Left lung (tissue), 4 donors: ENCODE measurements at regions not wholly inside any gene's neighbourhood (a gene's known extent, or its start where the extent isn't known, plus 50 kb on each side); places are given as distances from the start of the nearest gene placed in this dataset.
A peak's percentile ranks its signal among the peaks of the same experiment; 100 is the strongest.

Experiments used
- ATAC-seq: fragments of 200-7000 bp; cut with Tn5 transposase; one replicate; pipeline ENCODE4 v1.9.1; 2020; ENCODE audit warnings: moderate library complexity
- DNase-seq, 4 donors: peaks; one replicate each; pipeline ENCODE4 v3.0.0-alpha.2; 2013 to 2020
- H3K27ac ChIP-seq, 2 donors: fragments of 200-600 bp; sonication (generic) in 1 of 2; one replicate each; pipeline versions ENCODE4 v1.5.0 to v1.8.0; 2020 to 2021
- H3K27me3 ChIP-seq, 2 donors: fragments of 200-600 bp; sonication (generic) in 1 of 2; one replicate each; pipeline versions ENCODE4 v1.5.0 to v1.8.0; 2020 to 2021
- H3K36me3 ChIP-seq, 2 donors: fragments of 200-600 bp; sonication (generic) in 1 of 2; one replicate each; pipeline versions ENCODE4 v1.5.0 to v1.8.0; 2020 to 2021
- H3K4me1 ChIP-seq, 2 donors: fragments of 200-600 bp; one replicate each; pipeline ENCODE4 v1.8.0; 2021
- H3K4me3 ChIP-seq, 2 donors: fragments of 200-600 bp; sonication (generic) in 1 of 2; one replicate each; pipeline versions ENCODE4 v1.5.0 to v1.8.0; 2020 to 2021; ENCODE audit warnings: mild to moderate bottlenecking in 1 of 2
- H3K9me3 ChIP-seq, 2 donors: fragments of 200-600 bp; sonication (generic) in 1 of 2; one replicate each; pipeline versions ENCODE4 v1.5.0 to v1.8.0; 2020 to 2021
- CTCF ChIP-seq, 2 donors: fragments of 200-600 bp; sonication (generic) in 1 of 2; IDR thresholded peaks; one replicate each; pipeline versions ENCODE4 v1.5.0 to v1.8.0; 2021; ENCODE audit warnings: antibody characterized with exemption in 2 of 2
- intact Hi-C, 2 donors: fragments of 100-400 bp; cut with DNase I; formaldehyde crosslinking; loops; one replicate each; pipeline versions ENCODE4 v1.11.2 to v1.14.2; 2022
- donor health status: DM: no; HTN: yes; CAD: no.
- donor health status: DM: no; HTN: no; CAD: no.

DNA sequence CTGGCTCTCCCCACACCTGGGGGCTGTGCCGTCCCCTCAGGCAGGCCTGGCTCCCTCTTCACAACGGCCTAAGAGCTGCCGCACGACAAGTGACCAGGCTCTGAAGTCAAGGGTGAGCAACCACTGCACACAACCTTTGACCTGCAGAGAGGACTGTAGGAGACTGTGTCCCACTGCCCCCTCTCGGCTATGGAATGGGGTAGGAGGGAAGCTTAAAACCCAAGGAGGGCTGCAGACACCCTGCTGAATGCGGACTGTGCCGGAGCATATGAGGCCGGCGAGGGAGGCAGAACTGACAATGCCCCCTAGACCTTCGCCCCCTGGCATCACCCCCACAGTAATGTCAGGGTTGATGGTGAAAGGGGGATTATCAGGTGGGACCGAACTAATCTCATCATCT, 311.9 kb downstream of the CTTN start:
- Histone ChIP-seq H3K27me3 (peaks cover 0 to 39% of the 10 kb centered on the region in 2 donors), H3K36me3 (no peaks in the 10 kb centered on the region), H3K4me3 (no peak overlapping the region), H3K4me1 (no peaks in the 10 kb centered on the region), H3K27ac (no peak overlapping the region), H3K9me3 (no peaks in the 10 kb centered on the region)
- TF ChIP-seq CTCF (IDR thresholded peaks at IDR 0.05), result no peak
- DNase-seq (no peak), ATAC-seq (no peak)
- intact Hi-C loops, result no loop called here

DNA sequence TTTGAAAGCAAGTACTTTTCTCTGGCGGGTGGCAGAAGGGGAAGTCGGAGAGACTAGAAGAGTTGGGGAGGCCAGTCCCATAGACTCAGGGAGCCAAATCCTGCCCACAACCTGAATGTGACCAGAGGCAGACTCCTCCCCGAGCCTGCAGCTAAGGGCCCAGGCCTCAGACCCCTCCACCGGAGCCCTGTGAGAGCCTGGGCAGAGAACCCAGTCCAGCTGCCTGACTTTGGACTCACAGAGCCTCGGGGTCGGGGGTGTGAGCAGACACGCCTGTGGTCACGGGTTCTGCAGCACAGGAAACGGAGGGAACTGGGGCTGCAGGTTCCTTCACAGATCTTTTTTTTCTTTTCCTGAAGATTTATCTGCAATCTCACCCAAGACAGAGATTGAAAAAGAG, 312.3 kb downstream of the CTTN start:
- Histone ChIP-seq H3K27me3 (peaks cover 0 to 43% of the 10 kb centered on the region in 2 donors), H3K9me3 (no peaks in the 10 kb centered on the region), H3K4me1 (no peaks in the 10 kb centered on the region), H3K36me3 (no peaks in the 10 kb centered on the region), H3K4me3 (no peak overlapping the region), H3K27ac (no peak overlapping the region)
- DNase-seq, result no peak
- no peak for ATAC-seq
- TF ChIP-seq CTCF (IDR thresholded peaks at IDR 0.05), result no peak
- intact Hi-C loops, result no loop called here

DNA sequence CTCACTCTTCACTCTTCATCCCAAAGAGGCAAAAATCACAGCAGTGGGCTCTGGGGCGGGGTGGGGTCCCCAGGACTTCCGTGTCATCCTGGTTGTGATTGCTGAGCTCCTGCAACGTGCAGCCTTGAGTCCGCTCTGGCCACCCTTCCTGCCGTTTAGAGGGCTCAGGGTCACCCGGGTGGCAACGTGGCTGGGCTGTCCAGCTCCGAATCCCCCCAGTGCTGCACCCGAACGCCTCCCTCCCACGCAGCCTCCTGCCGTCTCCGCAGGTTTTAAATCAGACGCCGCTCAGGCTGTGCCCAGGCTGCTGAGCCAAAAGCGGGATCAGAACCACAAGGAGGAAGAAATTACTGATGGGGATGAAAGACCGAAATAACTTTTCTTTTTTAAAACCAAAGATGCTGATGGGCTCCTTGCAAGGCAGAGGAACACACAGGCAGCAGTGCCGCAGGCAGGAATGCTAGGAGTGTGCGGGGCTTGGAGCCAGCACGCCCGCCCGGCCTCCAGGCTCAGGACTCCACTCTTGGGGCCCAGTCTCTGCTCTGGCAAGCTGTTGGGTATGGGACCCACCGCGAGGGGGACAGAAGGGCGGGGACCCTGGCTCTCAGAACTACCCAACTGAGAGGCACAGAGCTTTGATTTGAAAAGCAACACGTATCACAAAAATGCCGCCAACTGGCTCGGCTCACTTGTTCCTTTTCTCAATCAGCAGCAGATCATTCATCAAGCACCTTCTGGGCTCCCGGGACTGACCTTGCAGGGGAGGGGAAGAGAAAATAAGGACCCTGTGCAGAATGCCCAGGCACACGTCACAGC, 313.0 kb downstream of the CTTN start:
- H3K36me3 ChIP-seq, result no peaks in the 10 kb centered on the region
- no peak for DNase-seq
- intact Hi-C loops, result no loop called here

GRCh38 chr11:70711911-70712185, 313.5 kb downstream of the CTTN start:
- ATAC-seq (no peak), DNase-seq (no peak)
- peaks cover 0 to 56% of the 10 kb centered on the region in 2 donors for H3K27me3 ChIP-seq
- TF ChIP-seq CTCF (IDR thresholded peaks at IDR 0.05), result no peak
- no peak overlapping the region for H3K4me3 ChIP-seq
- no peaks in the 10 kb centered on the region for H3K9me3 ChIP-seq
- no peaks in the 10 kb centered on the region for H3K36me3 ChIP-seq
- intact Hi-C loops, result no loop called here
- no peaks in the 10 kb centered on the region for H3K4me1 ChIP-seq
- H3K27ac ChIP-seq, result no peak overlapping the region

More for the DNA sequence above, 313.0 kb downstream of the CTTN start:
- Histone ChIP-seq H3K4me1 (no peaks in the 10 kb centered on the region), H3K27me3 (peaks cover 0 to 50% of the 10 kb centered on the region in 2 donors), H3K9me3 (no peaks in the 10 kb centered on the region), H3K4me3 (no peak overlapping the region), H3K27ac (no peak overlapping the region)
- no peak for TF ChIP-seq CTCF (IDR thresholded peaks at IDR 0.05)
- ATAC-seq, result no peak

DNA sequence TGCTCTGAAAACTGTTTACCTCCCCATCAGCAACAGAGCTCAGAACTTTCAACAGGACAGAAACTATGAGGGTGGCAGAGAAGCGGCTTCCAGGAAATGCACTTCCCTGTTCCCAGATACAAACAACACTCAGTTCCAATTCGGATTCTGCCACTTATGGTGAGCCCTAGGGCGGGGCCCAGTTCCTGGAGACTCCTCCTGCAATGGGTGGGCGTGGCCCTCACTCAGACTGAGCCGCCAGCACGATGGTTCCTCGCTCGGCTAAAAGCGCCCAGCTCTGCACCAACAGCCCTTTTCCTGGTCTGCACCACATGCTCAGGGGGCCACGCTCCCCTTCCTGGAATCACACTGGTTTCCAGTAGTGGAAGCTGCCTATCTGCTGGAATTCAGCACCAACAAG, 314.1 kb downstream of the CTTN start:
- peak in 1 of 4 donors; percentile 77 for DNase-seq

More for the DNA sequence above, 314.1 kb downstream of the CTTN start:
- intact Hi-C loops, result no loop called here
- no peaks in the 10 kb centered on the region for H3K4me1 ChIP-seq
- H3K4me3 ChIP-seq, result no peak overlapping the region
- H3K9me3 ChIP-seq, result no peaks in the 10 kb centered on the region
- H3K36me3 ChIP-seq, result no peaks in the 10 kb centered on the region
- H3K27me3 ChIP-seq, result peaks cover 0 to 62% of the 10 kb centered on the region in 2 donors
- no peak overlapping the region for H3K27ac ChIP-seq
- peak; percentile 45 for ATAC-seq
- no peak for TF ChIP-seq CTCF (IDR thresholded peaks at IDR 0.05)
